GM23248 (cell line): ENCODE measurements at regions not wholly inside any gene's neighbourhood (a gene's known extent, or its start where the extent isn't known, plus 50 kb on each side); places are given as distances from the start of the nearest gene placed in this dataset.

ENCODE experiments used
- DNase-seq: peaks from one replicate; pipeline ENCODE4 v3.0.0-alpha.2; 2015
- H2AFZ ChIP-seq: fragments of 200-600 bp; sonication (generic); 2 replicates; pipeline ENCODE4 v1.6.1; 2016; ENCODE audit warnings: antibody characterized with exemption
- H3F3A ChIP-seq: fragments of 200-600 bp; sonication (generic); 2 replicates; pipeline ENCODE4 v1.6.1; 2016; ENCODE audit warnings: mild to moderate bottlenecking, antibody characterized with exemption, mixed run types; ENCODE audit not compliant: insufficient read depth
- H3K27ac ChIP-seq: fragments of 200-600 bp; sonication (generic); 2 replicates; pipeline ENCODE4 v1.5.1; 2016; ENCODE audit warnings: mild to moderate bottlenecking
- H3K27me3 ChIP-seq: fragments of 200-600 bp; sonication (generic); replicated peaks from 2 replicates; pipeline ENCODE4 v1.6.1; 2016; ENCODE audit warnings: mild to moderate bottlenecking; ENCODE audit not compliant: insufficient read depth
- H3K36me3 ChIP-seq: fragments of 200-600 bp; sonication (generic); 2 replicates; pipeline ENCODE4 v1.6.1; 2016; ENCODE audit warnings: low read depth, mild to moderate bottlenecking
- H3K4me1 ChIP-seq: fragments of 200-600 bp; sonication (generic); 2 replicates; pipeline ENCODE4 v1.6.1; 2016; ENCODE audit warnings: mild to moderate bottlenecking; ENCODE audit not compliant: insufficient read depth
- H3K4me2 ChIP-seq: fragments of 200-600 bp; sonication (generic); one replicate; pipeline ENCODE4 v1.6.1; 2016; ENCODE audit warnings: mild to moderate bottlenecking; ENCODE audit not compliant: unreplicated experiment
- H3K4me3 ChIP-seq: fragments of 200-600 bp; sonication (generic); 2 replicates; pipeline ENCODE4 v1.5.1; 2016; ENCODE audit warnings: mild to moderate bottlenecking
- H3K79me2 ChIP-seq: fragments of 200-600 bp; sonication (generic); 2 replicates; pipeline ENCODE4 v1.6.1; 2016; ENCODE audit warnings: mild to moderate bottlenecking; ENCODE audit not compliant: insufficient read depth
- H3K9ac ChIP-seq: fragments of 200-600 bp; sonication (generic); 2 replicates; pipeline ENCODE4 v1.6.1; 2016; ENCODE audit warnings: mild to moderate bottlenecking
- H3K9me2 ChIP-seq: fragments of 200-600 bp; sonication (generic); 2 replicates; pipeline ENCODE4 v1.6.1; 2016; ENCODE audit warnings: mixed run types, mild to moderate bottlenecking, moderate library complexity; ENCODE audit not compliant: insufficient read depth
- H3K9me3 ChIP-seq: fragments of 200-600 bp; sonication (generic); one replicate; pipeline ENCODE4 v1.6.1; 2017; ENCODE audit warnings: low read depth
- H4K20me1 ChIP-seq: fragments of 200-600 bp; sonication (generic); 2 replicates; pipeline ENCODE4 v1.6.0; 2016; ENCODE audit not compliant: insufficient read depth
- EZH2 ChIP-seq: fragments of 200-600 bp; sonication (generic); IDR thresholded peaks from 2 replicates; pipeline ENCODE4 v1.6.1; 2018; ENCODE audit warnings: antibody characterized with exemption, mild to moderate bottlenecking; ENCODE audit not compliant: insufficient read depth, poor library complexity, severe bottlenecking
- EZH2phosphoT487 ChIP-seq: fragments of 200-600 bp; sonication (generic); IDR thresholded peaks from 2 replicates; pipeline ENCODE4 v1.6.1; 2018; ENCODE audit warnings: antibody characterized with exemption, moderate library complexity, mild to moderate bottlenecking, low read depth; ENCODE audit not compliant: insufficient read depth
- WGBS, 2 experiments: methylation state at CpG; one replicate each; pipeline ENCODE4 v1.1.6; 2015 to 2017; ENCODE audit warnings: low lambda C conversion rate in 2 of 2, low coverage in 1 of 2; ENCODE audit errors: missing lambda C conversion rate in 2 of 2; 5-methylcytosine and 5-hydroxymethylcytosine counted together
- in situ Hi-C: fragments of 300-500 bp; cut with MboI; formaldehyde crosslinking; loops from 2 replicates; pipeline ENCODE4 v1.15.0; 2020

DNA sequence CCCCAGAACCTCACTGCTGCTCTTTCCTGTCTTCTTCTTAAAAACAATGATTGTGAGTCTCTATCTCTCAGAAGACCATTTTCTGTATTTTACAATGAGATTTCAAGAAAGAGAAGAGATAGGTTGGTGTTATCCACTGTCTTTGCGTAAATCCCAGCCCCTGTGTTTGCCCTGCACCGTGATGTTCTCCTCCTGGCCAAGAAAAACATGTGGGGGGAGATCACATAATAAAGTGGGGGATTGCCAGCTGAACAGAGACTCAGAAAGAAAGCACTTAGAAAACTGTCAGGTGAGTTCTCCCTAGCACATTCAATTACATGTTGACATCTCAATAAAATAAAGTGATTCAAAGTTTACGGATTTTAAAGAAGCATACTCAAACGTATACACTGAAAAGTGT, 105.0 kb upstream of the PITRM1 start:
- H3K27ac ChIP-seq = no peak overlapping the region

DNA sequence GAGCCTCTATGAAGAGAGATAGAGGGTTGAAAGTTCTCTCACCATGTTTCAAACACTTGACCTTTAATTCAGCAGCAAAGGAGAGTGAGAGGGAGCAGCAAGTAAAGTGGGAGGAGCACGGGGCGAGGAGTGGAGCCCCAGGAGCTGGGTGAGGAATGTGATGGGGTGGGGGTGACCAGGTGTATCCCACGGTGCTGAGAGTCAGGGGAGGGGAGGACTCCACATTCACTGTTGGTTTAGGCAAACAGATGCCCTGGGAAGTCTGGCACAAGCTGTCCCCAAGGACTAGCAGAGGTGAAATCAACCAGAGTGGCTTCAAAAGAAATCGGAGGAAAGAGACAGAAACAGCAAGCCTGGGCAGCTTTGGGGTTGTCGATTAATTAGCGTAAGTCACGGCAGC, 101.8 kb upstream of the PITRM1 start:
- Histone ChIP-seq H3K4me1 (no peaks in the 10 kb centered on the region), H3K9me2 (peaks cover 2% of the 10 kb centered on the region; the same call in 1 of the 2 replicates), H3F3A (no peaks in the 10 kb centered on the region), H3K4me3 (no peak overlapping the region), H3K27ac (no peak overlapping the region), H4K20me1 (no peaks in the 10 kb centered on the region), H2AFZ (no peak overlapping the region), H3K9me3 (no peaks in the 10 kb centered on the region), H3K36me3 (no peaks in the 10 kb centered on the region), H3K27me3 (peaks cover 19% of the 10 kb centered on the region), H3K79me2 (no peaks in the 10 kb centered on the region), H3K9ac (no peak overlapping the region), H3K4me2 (no peak overlapping the region)
- in situ Hi-C loops = no loop called here
- 72 to 74% methylated on average over 7 of the region's 7 CpGs for WGBS, 2 experiments
- TF ChIP-seq EZH2 (no peak), EZH2phosphoT487 (no peak)
- no peak for DNase-seq

More for the DNA sequence above, 105.0 kb upstream of the PITRM1 start:
- no peaks in the 10 kb centered on the region for H3K79me2 ChIP-seq
- no peaks in the 10 kb centered on the region for H3F3A ChIP-seq
- in situ Hi-C loops = no loop called here
- no peaks in the 10 kb centered on the region for H3K9me3 ChIP-seq
- H3K4me3 ChIP-seq = no peak overlapping the region
- no peak overlapping the region for H3K9ac ChIP-seq
- no peak for DNase-seq
- H3K27me3 ChIP-seq = peaks cover 29% of the 10 kb centered on the region
- 85 to 89% methylated on average over 4 of the region's 4 CpGs for WGBS, 2 experiments
- no peaks in the 10 kb centered on the region for H3K4me1 ChIP-seq
- no peaks in the 10 kb centered on the region for H3K9me2 ChIP-seq
- H4K20me1 ChIP-seq = no peaks in the 10 kb centered on the region
- H3K4me2 ChIP-seq = no peak overlapping the region
- no peak for TF ChIP-seq EZH2
- TF ChIP-seq EZH2phosphoT487 = no peak
- no peaks in the 10 kb centered on the region for H3K36me3 ChIP-seq
- no peak overlapping the region for H2AFZ ChIP-seq

DNA sequence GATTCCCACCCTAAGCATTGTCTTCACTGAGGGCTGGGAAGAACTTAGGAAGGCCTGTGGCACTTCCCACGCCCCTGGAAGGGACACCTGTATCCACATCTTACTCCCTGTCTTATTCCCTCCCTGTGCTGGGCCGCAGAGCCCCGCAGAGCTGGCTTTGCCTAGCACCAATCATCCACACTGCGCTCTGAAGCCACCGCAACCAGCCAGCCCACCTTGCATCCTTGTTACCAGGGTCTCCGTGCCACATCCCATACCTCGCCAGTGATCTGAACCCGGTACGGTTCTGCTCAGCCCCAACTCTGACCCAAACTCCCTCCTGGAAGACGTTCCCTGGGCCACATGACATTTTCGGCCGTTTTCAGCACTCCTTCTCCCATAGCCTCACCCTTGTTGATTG, 101.4 kb upstream of the PITRM1 start:
- no peak for DNase-seq
- Histone ChIP-seq H3K4me2 (no peak overlapping the region), H3K9me3 (no peaks in the 10 kb centered on the region), H3K27me3 (peaks cover 15% of the 10 kb centered on the region), H3K79me2 (no peaks in the 10 kb centered on the region), H3K9ac (no peak overlapping the region), H3K9me2 (peaks cover 2% of the 10 kb centered on the region; the same call in 1 of the 2 replicates), H3F3A (no peaks in the 10 kb centered on the region), H2AFZ (no peak overlapping the region), H3K4me3 (no peak overlapping the region), H3K36me3 (no peaks in the 10 kb centered on the region), H4K20me1 (no peaks in the 10 kb centered on the region), H3K4me1 (no peaks in the 10 kb centered on the region), H3K27ac (no peak overlapping the region)
- 77 to 78% methylated on average over 10 to 12 of the region's 12 CpGs for WGBS, 2 experiments
- in situ Hi-C loops = no loop called here
- TF ChIP-seq EZH2 = no peak
- no peak for TF ChIP-seq EZH2phosphoT487

DNA sequence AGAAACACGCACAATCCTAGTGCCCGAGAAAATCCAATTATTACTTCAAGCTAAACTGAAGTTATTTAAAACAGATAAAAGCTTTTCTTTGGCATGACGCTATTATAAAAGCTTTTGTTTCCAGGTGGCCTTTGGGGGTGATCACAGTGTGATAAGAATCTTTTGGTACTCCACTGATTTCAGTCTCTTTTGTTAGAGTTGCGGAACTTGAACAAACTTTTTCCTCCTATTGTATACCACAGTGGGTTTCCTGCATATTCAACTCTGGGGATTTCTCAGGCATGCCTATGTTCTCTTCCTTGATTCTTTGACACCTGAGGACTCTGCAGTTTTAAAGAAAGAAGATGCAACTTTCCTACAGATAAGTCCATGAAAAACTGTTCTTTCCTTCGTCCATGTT, 99.7 kb upstream of the PITRM1 start:
- H3K4me2 ChIP-seq = no peak overlapping the region
- H2AFZ ChIP-seq = no peak overlapping the region
- DNase-seq = no peak
- TF ChIP-seq EZH2 = no peak
- TF ChIP-seq EZH2phosphoT487 = no peak
- WGBS, 2 experiments = 73 to 83% methylated on average over 5 of the region's 5 CpGs
- peaks cover 2% of the 10 kb centered on the region; the same call in 1 of the 2 replicates for H3K9me2 ChIP-seq
- no peaks in the 10 kb centered on the region for H3K9me3 ChIP-seq
- no peaks in the 10 kb centered on the region for H3K4me1 ChIP-seq
- no peaks in the 10 kb centered on the region for H3K79me2 ChIP-seq
- no peaks in the 10 kb centered on the region for H3F3A ChIP-seq
- H3K36me3 ChIP-seq = no peaks in the 10 kb centered on the region
- H3K9ac ChIP-seq = no peak overlapping the region
- in situ Hi-C loops = no loop called here
- no peak overlapping the region for H3K4me3 ChIP-seq
- peaks cover 8% of the 10 kb centered on the region for H3K27me3 ChIP-seq
- no peaks in the 10 kb centered on the region for H4K20me1 ChIP-seq
- H3K27ac ChIP-seq = no peak overlapping the region
